GM19372 (cell line): ENCODE measurements at regions not wholly inside any gene's neighbourhood (a gene's known extent, or its start where the extent isn't known, plus 50 kb on each side); places are given as distances from the start of the nearest gene placed in this dataset.

Source experiments
- ATAC-seq: cut with Tn5 transposase; IDR thresholded peaks from one replicate; pipeline ENCODE4 v1.9.1; 2021; ENCODE audit warnings: mild to moderate bottlenecking, low read depth, moderate library complexity; ENCODE audit not compliant: unreplicated experiment

- ATAC-seq: no peak
Measured at GRCh38 chr5:18807256-18808149, 1173.2 kb downstream of the TAF11L14 start.

GRCh38 chr5:18811661-18812060, 1176.3 kb downstream of the CDH18 start:
- ATAC-seq: no peak

DNA sequence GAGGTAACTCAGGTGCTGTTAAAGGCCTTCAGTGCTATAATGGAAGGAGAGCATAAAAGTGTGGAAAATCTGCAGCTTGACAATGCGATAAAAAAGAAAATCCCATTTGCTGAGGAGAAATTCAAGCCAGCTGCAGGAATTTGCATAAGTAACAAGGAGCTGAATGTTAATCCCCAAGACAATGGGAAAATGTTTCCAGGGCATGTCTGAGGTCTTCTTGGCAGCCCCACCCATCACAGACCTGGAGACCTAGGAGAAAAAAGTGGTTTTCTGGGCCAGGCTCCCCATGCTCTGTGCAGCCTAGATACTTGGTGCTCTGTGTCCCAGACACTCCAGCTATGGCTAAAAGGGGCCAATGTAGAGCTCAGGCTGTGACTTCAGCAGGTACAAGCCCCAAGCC, 1159.6 kb downstream of the CDH18 start:
- ATAC-seq: no peak

GRCh38 chr5:18829539-18829938, 1158.5 kb downstream of the CDH18 start:
- ATAC-seq: no peak

GRCh38 chr5:18850216-18850615, 1137.8 kb downstream of the CDH18 start:
- no peak for ATAC-seq

- ATAC-seq: no peak
Measured at GRCh38 chr5:18872978-18873377, 1115.0 kb downstream of the CDH18 start.

GRCh38 chr5:18876565-18876964, 1111.4 kb downstream of the CDH18 start:
- ATAC-seq: no peak

- ATAC-seq: no peak
Measured at GRCh38 chr5:18881615-18882014, 1106.4 kb downstream of the CDH18 start.

DNA sequence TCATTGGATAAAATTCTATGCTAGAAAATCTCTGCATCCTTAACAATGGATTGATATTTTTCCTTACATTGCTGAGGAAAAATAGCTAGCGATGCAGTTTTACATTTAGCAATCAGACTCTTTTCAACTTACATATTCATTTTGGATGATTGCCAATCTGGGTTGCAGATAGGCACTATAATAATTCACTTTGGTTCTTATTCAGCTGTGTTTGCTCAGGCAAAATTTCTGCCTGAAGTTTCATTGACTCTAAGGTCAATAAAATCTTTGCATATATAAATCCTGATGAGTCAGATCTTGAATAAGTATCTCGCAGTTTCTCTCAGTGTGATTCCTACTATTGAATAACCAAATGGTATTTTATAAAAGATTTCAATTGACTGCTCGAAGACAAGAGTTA, 1105.8 kb downstream of the CDH18 start:
- no peak for ATAC-seq

DNA sequence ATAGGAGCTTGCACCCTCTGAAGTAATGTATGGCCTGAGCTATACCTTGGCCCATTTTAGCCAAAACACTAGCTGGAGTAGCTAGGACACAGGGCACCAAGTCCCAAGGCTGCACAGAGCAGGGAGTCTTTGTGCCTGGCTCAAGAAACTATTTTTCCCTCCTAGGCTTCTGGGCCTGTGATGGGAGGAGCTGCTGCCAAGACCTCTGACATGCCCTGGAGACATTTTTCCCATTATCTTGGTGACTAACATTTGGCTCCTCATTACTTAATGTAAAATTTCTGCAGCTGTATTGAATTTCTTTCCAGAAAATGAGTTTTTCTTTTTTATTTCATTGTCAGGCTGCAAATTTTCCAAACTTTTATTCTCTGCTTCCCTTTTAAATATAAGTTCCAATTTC, 1099.2 kb downstream of the CDH18 start:
- no peak for ATAC-seq

GRCh38 chr5:18900644-18901043, 1087.4 kb downstream of the CDH18 start:
- no peak for ATAC-seq

- ATAC-seq: no peak
Measured at GRCh38 chr5:18920966-18921365, 1067.0 kb downstream of the CDH18 start.

DNA sequence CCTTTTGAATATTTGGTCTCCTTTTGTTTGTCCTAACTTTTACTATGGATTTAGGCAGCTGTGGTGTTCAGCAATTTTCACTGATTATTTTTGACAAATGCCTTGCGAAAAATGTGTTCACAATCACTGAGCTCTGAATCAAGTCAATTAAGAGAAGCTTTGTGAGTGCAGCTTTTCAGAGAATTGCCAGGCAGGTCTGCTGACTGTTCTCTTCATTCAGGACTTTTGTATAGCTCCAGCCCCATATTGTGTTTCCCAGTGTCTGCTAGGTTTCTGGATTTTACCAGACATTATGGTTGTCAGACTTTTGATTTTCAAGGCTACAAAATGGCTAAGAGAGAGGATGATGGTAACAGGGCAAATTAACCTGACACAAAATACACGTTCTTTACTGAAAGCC, 1055.9 kb downstream of the CDH18 start:
- ATAC-seq: no peak

- ATAC-seq: no peak
Measured at GRCh38 chr5:18944771-18945170, 1043.2 kb downstream of the CDH18 start.

- no peak for ATAC-seq
Measured at GRCh38 chr5:18954239-18954638, 1033.8 kb downstream of the CDH18 start.

- ATAC-seq: no peak
Measured at GRCh38 chr5:18959535-18959934, 1028.5 kb downstream of the CDH18 start.

DNA sequence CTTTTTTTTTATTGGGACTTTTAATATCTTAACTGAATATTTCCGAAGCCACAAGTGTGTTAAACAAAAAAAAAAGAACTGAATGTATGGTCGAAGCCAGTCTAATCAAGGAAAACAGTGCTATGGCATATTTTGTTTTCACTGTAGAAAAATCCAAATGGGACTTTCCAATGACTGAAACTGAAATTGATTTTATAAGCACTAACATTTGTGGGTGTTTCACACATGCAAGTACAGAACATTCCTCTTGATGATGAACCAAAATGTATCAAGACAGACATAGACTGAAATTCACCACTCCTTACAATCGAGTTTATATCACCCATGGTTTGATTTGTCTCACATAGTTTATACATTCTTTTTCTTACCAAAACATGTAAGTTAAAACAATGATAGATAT, 1026.8 kb downstream of the CDH18 start:
- no peak for ATAC-seq

GRCh38 chr5:18965893-18966292, 1022.1 kb downstream of the CDH18 start:
- no peak for ATAC-seq

DNA sequence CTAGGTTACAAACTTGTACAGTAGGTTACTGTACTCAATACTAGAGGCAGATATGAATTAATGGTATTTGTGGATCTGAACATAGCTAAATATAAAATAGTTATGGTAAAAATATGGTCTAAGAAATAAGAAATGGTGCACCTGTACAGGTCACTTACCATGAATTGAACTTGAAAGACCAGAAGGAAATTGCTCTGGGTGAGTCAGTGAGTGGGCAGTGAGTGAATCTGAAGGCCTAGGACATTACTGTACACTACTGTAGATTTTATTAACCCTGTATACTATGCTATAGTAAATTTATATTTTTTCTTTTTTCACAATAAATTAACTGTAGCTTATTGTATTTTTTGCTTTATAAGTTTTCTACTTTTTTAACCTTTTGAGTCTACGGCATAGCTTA, 1020.4 kb downstream of the CDH18 start:
- ATAC-seq: no peak

GRCh38 chr5:18968966-18969365, 1019.0 kb downstream of the CDH18 start:
- no peak for ATAC-seq

DNA sequence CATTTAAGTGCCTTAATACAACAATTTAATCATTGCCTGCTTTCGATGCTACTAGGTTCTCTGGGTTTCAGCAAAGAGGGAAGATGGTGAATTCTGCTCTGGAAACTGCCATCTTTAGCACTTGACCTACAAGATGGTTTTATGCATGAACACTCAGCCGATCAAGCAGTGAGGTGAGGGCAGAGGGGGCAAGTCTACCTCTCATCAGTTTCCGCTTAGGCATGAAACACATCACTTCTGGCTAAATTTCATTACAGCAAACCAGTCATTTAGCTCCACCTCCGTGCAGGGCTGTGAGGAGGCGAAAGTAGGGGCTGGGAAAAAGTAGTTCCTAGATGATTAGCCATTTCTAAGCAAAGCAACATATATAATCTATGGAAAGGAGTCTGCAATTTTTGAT, 1018.0 kb downstream of the CDH18 start:
- ATAC-seq: no peak

GRCh38 chr5:18972177-18972576, 1015.8 kb downstream of the CDH18 start:
- no peak for ATAC-seq
